MM.1S (cell line): ENCODE measurements at regions not wholly inside any gene's neighbourhood (a gene's known extent, or its start where the extent isn't known, plus 50 kb on each side); places are given as distances from the start of the nearest gene placed in this dataset.

Experiments
- DNase-seq: peaks from one replicate; pipeline ENCODE4 v3.0.0-alpha.2; 2015
- H2AFZ ChIP-seq: fragments of 300-600 bp; sonication (generic); 2 replicates; pipeline ENCODE4 v1.6.0; 2016; ENCODE audit warnings: antibody characterized with exemption, low read length
- H3F3A ChIP-seq: fragments of 300-600 bp; sonication (generic); 2 replicates; pipeline ENCODE4 v1.6.1; 2016; ENCODE audit warnings: mild to moderate bottlenecking, antibody characterized with exemption, low read length, moderate library complexity, mixed read lengths; ENCODE audit not compliant: insufficient read depth
- H3K27ac ChIP-seq: fragments of 300-600 bp; sonication (generic); 2 replicates; pipeline ENCODE4 v1.5.1; 2016; ENCODE audit warnings: mild to moderate bottlenecking, low read length
- H3K27me3 ChIP-seq: fragments of 300-600 bp; sonication (generic); replicated peaks from 2 replicates; pipeline ENCODE4 v1.6.0; 2016; ENCODE audit warnings: low read length; ENCODE audit not compliant: insufficient read depth
- H3K36me3 ChIP-seq: fragments of 300-600 bp; sonication (generic); replicated peaks from 2 replicates; pipeline ENCODE4 v1.6.1; 2016; ENCODE audit warnings: mild to moderate bottlenecking, low read length, mixed read lengths; ENCODE audit not compliant: insufficient read depth
- H3K4me1 ChIP-seq: fragments of 300-600 bp; sonication (generic); 2 replicates; pipeline ENCODE4 v1.6.1; 2016; ENCODE audit warnings: low read length, mixed read lengths
- H3K4me2 ChIP-seq: fragments of 300-600 bp; sonication (generic); 2 replicates; pipeline ENCODE4 v1.6.0; 2016; ENCODE audit warnings: low read depth, low read length
- H3K4me3 ChIP-seq: fragments of 300-600 bp; sonication (generic); 2 replicates; pipeline ENCODE4 v1.5.1; 2016; ENCODE audit warnings: low read length, mixed read lengths
- H3K79me2 ChIP-seq: fragments of 300-600 bp; sonication (generic); 2 replicates; pipeline ENCODE4 v1.6.1; 2016; ENCODE audit warnings: mixed run types, low read length, mixed read lengths
- H3K9ac ChIP-seq: fragments of 300-600 bp; sonication (generic); 2 replicates; pipeline ENCODE4 v1.6.1; 2016; ENCODE audit warnings: low read length, mixed read lengths
- H3K9me2 ChIP-seq: fragments of 300-600 bp; sonication (generic); replicated peaks from 2 replicates; pipeline ENCODE4 v1.6.1; 2016; ENCODE audit warnings: mild to moderate bottlenecking, low read length, mixed read lengths; ENCODE audit not compliant: insufficient read depth
- H3K9me3 ChIP-seq: fragments of 300-600 bp; sonication (generic); replicated peaks from 2 replicates; pipeline ENCODE4 v1.6.1; 2016; ENCODE audit warnings: mild to moderate bottlenecking, low read length, mixed read lengths; ENCODE audit not compliant: insufficient read depth
- H4K20me1 ChIP-seq: fragments of 300-600 bp; sonication (generic); 2 replicates; pipeline ENCODE4 v1.6.1; 2016; ENCODE audit warnings: mild to moderate bottlenecking, low read length, moderate library complexity, mixed read lengths; ENCODE audit not compliant: insufficient read depth
- CTCF ChIP-seq: fragments of 300-600 bp; sonication (generic); IDR thresholded peaks from 2 replicates; pipeline ENCODE4 v1.5.1; 2016; ENCODE audit warnings: antibody characterized with exemption, low read length, mixed read lengths
- EZH2 ChIP-seq: fragments of 300-600 bp; sonication (generic); optimal IDR thresholded peaks from 2 replicates; pipeline ENCODE3; 2017; ENCODE audit warnings: low read depth, mild to moderate bottlenecking, antibody characterized with exemption, low read length, mixed read lengths
- EZH2phosphoT487 ChIP-seq: fragments of 300-600 bp; sonication (generic); IDR thresholded peaks from 2 replicates; pipeline ENCODE4 v1.6.1; 2018; ENCODE audit warnings: antibody characterized with exemption, low read length

GRCh38 chr1:175887981-175888428 lies 144.6 kb upstream of the TNR start:
- Histone ChIP-seq H3F3A (no peaks in the 10 kb centered on the region), H3K4me1 (no peaks in the 10 kb centered on the region), H2AFZ (no peak overlapping the region), H3K27ac (no peak overlapping the region), H3K27me3 (no peaks in the 10 kb centered on the region), H3K4me3 (no peak overlapping the region), H3K9me3 (no peaks in the 10 kb centered on the region), H3K9me2 (no peaks in the 10 kb centered on the region), H3K4me2 (no peak overlapping the region), H3K9ac (no peak overlapping the region), H4K20me1 (no peaks in the 10 kb centered on the region), H3K79me2 (no peaks in the 10 kb centered on the region), H3K36me3 (no peaks in the 10 kb centered on the region)
- peak; percentile 60 for TF ChIP-seq CTCF
- TF ChIP-seq EZH2: no peak
- no peak for TF ChIP-seq EZH2phosphoT487
- DNase-seq: no peak

- Histone ChIP-seq H3K4me2 (no peak overlapping the region), H2AFZ (no peak overlapping the region), H3K9me2 (no peaks in the 10 kb centered on the region), H3K36me3 (no peaks in the 10 kb centered on the region), H3K4me3 (no peak overlapping the region), H3K9ac (no peak overlapping the region), H3K79me2 (no peaks in the 10 kb centered on the region), H3K4me1 (no peaks in the 10 kb centered on the region), H3K27me3 (no peaks in the 10 kb centered on the region), H4K20me1 (no peaks in the 10 kb centered on the region), H3K9me3 (no peaks in the 10 kb centered on the region), H3K27ac (no peak overlapping the region), H3F3A (no peaks in the 10 kb centered on the region)
- no peak for TF ChIP-seq CTCF
- TF ChIP-seq EZH2: no peak
- no peak for TF ChIP-seq EZH2phosphoT487
- DNase-seq: no peak
These were observed 144.1 kb upstream of the TNR start for GRCh38 chr1:175887521-175887920.

- no peak overlapping the region for H3K4me2 ChIP-seq
- H3K4me3 ChIP-seq: no peak overlapping the region
- no peak overlapping the region for H2AFZ ChIP-seq
- DNase-seq: no peak
- no peak overlapping the region for H3K9ac ChIP-seq
- no peaks in the 10 kb centered on the region for H3K9me2 ChIP-seq
- no peaks in the 10 kb centered on the region for H3K36me3 ChIP-seq
- TF ChIP-seq CTCF: no peak
- no peak for TF ChIP-seq EZH2
- no peak for TF ChIP-seq EZH2phosphoT487
- no peaks in the 10 kb centered on the region for H3K27me3 ChIP-seq
- no peaks in the 10 kb centered on the region for H3F3A ChIP-seq
- no peaks in the 10 kb centered on the region for H3K9me3 ChIP-seq
- no peak overlapping the region for H3K27ac ChIP-seq
- H3K4me1 ChIP-seq: no peaks in the 10 kb centered on the region
- no peaks in the 10 kb centered on the region for H3K79me2 ChIP-seq
- H4K20me1 ChIP-seq: no peaks in the 10 kb centered on the region
These were observed 141.9 kb upstream of the TNR start for GRCh38 chr1:175885326-175885725.
